SK-N-SH (cell line): ENCODE measurements at regions not wholly inside any gene's neighbourhood (a gene's known extent, or its start where the extent isn't known, plus 50 kb on each side); places are given as distances from the start of the nearest gene placed in this dataset.
A peak's percentile ranks its signal among the peaks of the same experiment; 100 is the strongest.

Source experiments
- CTCF ChIA-PET: fragments of 300-600, 350-600 bp; formaldehyde crosslinking; extraction: SDS; loops from one replicate; lab custom pipeline; 2021; lab: Yijun Ruan, JAX
- POLR2A ChIA-PET: fragments of 350-600 bp; sonication (Branson Sonifier 250); formaldehyde crosslinking; extraction: SDS; loops from one replicate; lab custom pipeline; 2020; ENCODE audit warnings: antibody characterized with exemption, inconsistent platforms; lab: Yijun Ruan, JAX
- DNase-seq: peaks from one replicate; pipeline ENCODE4 v3.0.0; 2012
- H2AFZ ChIP-seq: fragments of 200-600 bp; sonication (generic); 2 replicates; pipeline ENCODE4 v1.8.1; 2016; ENCODE audit warnings: antibody characterized with exemption, mild to moderate bottlenecking, low read depth
- H3F3A ChIP-seq: fragments of 200-600 bp; sonication (generic); replicated peaks from 2 replicates; pipeline ENCODE3; 2016; ENCODE audit warnings: antibody characterized with exemption, mild to moderate bottlenecking; ENCODE audit not compliant: insufficient read depth
- H3K27ac ChIP-seq, 2 experiments: fragments of 200-500 bp in 1 of 2; fragments of 200-600 bp in 1 of 2; sonication (Bioruptor generic) in 1 of 2; sonication (generic), shearing (Covaris generic) in 1 of 2; 2 replicates each; pipeline versions ENCODE4 v1.5.1 to v1.6.1; 2014 to 2016; ENCODE audit warnings: low read depth in 2 of 2, inconsistent platforms in 1 of 2, low read length in 1 of 2, mild to moderate bottlenecking in 1 of 2, mixed read lengths in 1 of 2
- H3K27me3 ChIP-seq: fragments of 200-600 bp; sonication (generic), shearing (Covaris generic); 2 replicates; pipeline ENCODE4 v1.6.1; 2016; ENCODE audit warnings: mixed run types; ENCODE audit not compliant: insufficient read depth
- H3K36me3 ChIP-seq, 2 experiments: fragments of 200-500 bp in 1 of 2; fragments of 200-600 bp in 1 of 2; sonication (Bioruptor generic) in 1 of 2; sonication (generic) in 1 of 2; replicated peaks in 1 of 2; 2 replicates each; pipeline versions ENCODE3 to v1.5.1; 2014 to 2016; ENCODE audit warnings: low read length in 1 of 2, mild to moderate bottlenecking in 1 of 2; ENCODE audit not compliant: insufficient read depth in 2 of 2, control insufficient read depth in 1 of 2
- H3K4me1 ChIP-seq, 2 experiments: fragments of 200-500 bp in 1 of 2; fragments of 200-600 bp in 1 of 2; sonication (Bioruptor generic) in 1 of 2; sonication (generic), shearing (Covaris generic) in 1 of 2; 2 replicates each; pipeline versions ENCODE4 v1.5.1 to v1.6.1; 2014 to 2016; ENCODE audit warnings: low read depth in 1 of 2, low read length in 1 of 2, mixed run types in 1 of 2; ENCODE audit not compliant: insufficient read depth in 2 of 2, control insufficient read depth in 1 of 2
- H3K4me2 ChIP-seq: fragments of 200-600 bp; sonication (generic), shearing (Covaris generic); 2 replicates; pipeline ENCODE4 v1.6.1; 2017; ENCODE audit warnings: mixed run types
- H3K4me3 ChIP-seq, 2 experiments: fragments of 200-500 bp in 1 of 2; fragments of 200-600 bp in 1 of 2; sonication (Bioruptor generic) in 1 of 2; sonication (generic), shearing (Covaris generic) in 1 of 2; 2 replicates each; pipeline versions ENCODE4 v1.5.1 to v1.8.1; 2014 to 2016; ENCODE audit warnings: low read depth in 2 of 2, inconsistent platforms in 1 of 2, low read length in 1 of 2, mild to moderate bottlenecking in 1 of 2, mixed read lengths in 1 of 2, moderate library complexity in 1 of 2
- H3K79me2 ChIP-seq: fragments of 200-600 bp; sonication (generic); 2 replicates; pipeline ENCODE4 v1.8.1; 2017; ENCODE audit warnings: mild to moderate bottlenecking; ENCODE audit not compliant: insufficient read depth
- H3K9ac ChIP-seq: fragments of 200-600 bp; sonication (generic); 2 replicates; pipeline ENCODE4 v1.6.1; 2017; ENCODE audit warnings: mixed run types
- H3K9me2 ChIP-seq: fragments of 200-600 bp; sonication (generic); 2 replicates; pipeline ENCODE4 v1.6.1; 2017; ENCODE audit warnings: mixed run types
- H3K9me3 ChIP-seq: fragments of 200-600 bp; sonication (generic); 2 replicates; pipeline ENCODE4 v1.6.1; 2017; ENCODE audit warnings: mixed run types, mild to moderate bottlenecking, moderate library complexity
- H4K20me1 ChIP-seq: fragments of 200-600 bp; sonication (generic); 2 replicates; pipeline ENCODE4 v1.6.1; 2017; ENCODE audit warnings: mild to moderate bottlenecking, mixed run types; ENCODE audit not compliant: insufficient read depth
- CHD2 ChIP-seq: fragments of 150-350 bp; IDR thresholded peaks from 2 replicates; pipeline ENCODE4 v1.6.1; 2018; ENCODE audit warnings: low read length; ENCODE audit not compliant: partially characterized antibody
- ELF1 ChIP-seq: IDR thresholded peaks from 2 replicates; pipeline ENCODE4 v1.4.0; 2012
- JUND ChIP-seq: IDR thresholded peaks from 2 replicates; pipeline ENCODE4 v1.4.0; 2012
- MEF2A ChIP-seq: IDR thresholded peaks from 2 replicates; pipeline ENCODE4 v1.4.0; 2012; ENCODE audit warnings: low read depth, borderline replicate concordance
- NFIC ChIP-seq: IDR thresholded peaks from 2 replicates; pipeline ENCODE4 v1.4.0; 2012; ENCODE audit warnings: borderline replicate concordance
- NRF1 ChIP-seq: IDR thresholded peaks from 2 replicates; pipeline ENCODE4 v1.6.1; 2012; ENCODE audit warnings: low read depth, mild to moderate bottlenecking, low read length
- POLR2AphosphoS5 ChIP-seq: IDR thresholded peaks from 2 replicates; pipeline ENCODE4 v1.6.1; 2012; ENCODE audit warnings: low read depth, low read length
- RAD21 ChIP-seq: IDR thresholded peaks from 2 replicates; pipeline ENCODE4 v1.6.1; 2012; ENCODE audit warnings: mild to moderate bottlenecking, low read length
- RXRA ChIP-seq: IDR thresholded peaks from 2 replicates; pipeline ENCODE4 v1.4.0; 2012; ENCODE audit warnings: low read depth, mild to moderate bottlenecking, borderline replicate concordance
- SIN3A ChIP-seq: IDR thresholded peaks from 2 replicates; pipeline ENCODE4 v1.6.1; 2012; ENCODE audit warnings: low read depth, mild to moderate bottlenecking, low read length, moderate library complexity, borderline replicate concordance
- SMC3 ChIP-seq: IDR thresholded peaks from 2 replicates; pipeline ENCODE4 v1.6.1; 2012; ENCODE audit warnings: low read depth, low read length, improper control_type of control experiment
- TCF12 ChIP-seq: IDR thresholded peaks from 2 replicates; pipeline ENCODE4 v1.4.0; 2012
- WGBS: methylation state at CpG from one replicate; pipeline ENCODE4 v1.1.6; 2017; ENCODE audit warnings: low lambda C conversion rate; 5-methylcytosine and 5-hydroxymethylcytosine counted together
- TF ChIP-seq, protein P1 (sequence below): fragments of 200-600 bp; sonication (generic); IDR thresholded peaks from 2 replicates; pipeline ENCODE4 v1.6.1; 2017; ENCODE audit warnings: antibody characterized with exemption, mild to moderate bottlenecking, moderate library complexity
- TF ChIP-seq, protein P2 (sequence below): fragments of 150-350 bp; IDR thresholded peaks from 2 replicates; pipeline ENCODE4 v1.6.1; 2016; ENCODE audit warnings: mild to moderate bottlenecking, low read depth, low read length

DNA sequence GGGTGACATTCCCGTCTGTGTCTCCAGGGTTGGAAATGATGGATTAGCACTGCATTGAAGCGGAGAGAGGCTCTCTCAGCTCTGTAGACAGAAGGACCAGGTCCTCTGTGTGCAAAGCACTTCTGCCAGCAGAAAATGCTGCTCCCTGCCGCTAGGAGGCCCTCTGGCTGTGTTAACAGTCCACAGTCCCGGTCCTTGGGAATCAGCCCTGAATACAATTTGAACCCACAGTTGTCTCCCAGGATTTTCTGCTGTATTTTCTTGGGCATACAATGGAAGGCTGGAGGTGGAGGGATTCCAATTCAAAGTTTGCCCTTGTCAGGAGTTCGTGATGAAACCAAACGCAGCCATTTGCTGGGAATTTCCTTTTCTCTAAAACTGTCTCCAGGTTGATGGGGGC, 205.2 kb downstream of the GLRX3 start:
- no peak overlapping the region for H3K9ac ChIP-seq
- no peak overlapping the region for H3K4me3 ChIP-seq
- no peak overlapping the region for H3K4me2 ChIP-seq
- no peaks in the 10 kb centered on the region for H3K27me3 ChIP-seq
- H3K9me2 ChIP-seq = no peaks in the 10 kb centered on the region
- H3K4me1 ChIP-seq = no peaks in the 10 kb centered on the region
- H3K79me2 ChIP-seq = no peaks in the 10 kb centered on the region
- ChIA-PET POLR2A (no interaction called here), CTCF (interaction anchor here (0.6 to 2.2 kb wide), 12 partner anchors 9 to 113 kb away, joined by 3 to 13 read pairs (median 3); no protein-coding TSS in a partner anchor)
- WGBS = 11% methylated on average over 6 of the region's 6 CpGs
- no peaks in the 10 kb centered on the region for H4K20me1 ChIP-seq
- no peaks in the 10 kb centered on the region for H3K36me3 ChIP-seq
- H3K27ac ChIP-seq = no peak overlapping the region
- DNase-seq = peak; percentile 74
- H3F3A ChIP-seq = no peaks in the 10 kb centered on the region
- no peak overlapping the region for H2AFZ ChIP-seq
- peak; percentile 74 for TF ChIP-seq RAD21
- TF ChIP-seq, protein P1, sequence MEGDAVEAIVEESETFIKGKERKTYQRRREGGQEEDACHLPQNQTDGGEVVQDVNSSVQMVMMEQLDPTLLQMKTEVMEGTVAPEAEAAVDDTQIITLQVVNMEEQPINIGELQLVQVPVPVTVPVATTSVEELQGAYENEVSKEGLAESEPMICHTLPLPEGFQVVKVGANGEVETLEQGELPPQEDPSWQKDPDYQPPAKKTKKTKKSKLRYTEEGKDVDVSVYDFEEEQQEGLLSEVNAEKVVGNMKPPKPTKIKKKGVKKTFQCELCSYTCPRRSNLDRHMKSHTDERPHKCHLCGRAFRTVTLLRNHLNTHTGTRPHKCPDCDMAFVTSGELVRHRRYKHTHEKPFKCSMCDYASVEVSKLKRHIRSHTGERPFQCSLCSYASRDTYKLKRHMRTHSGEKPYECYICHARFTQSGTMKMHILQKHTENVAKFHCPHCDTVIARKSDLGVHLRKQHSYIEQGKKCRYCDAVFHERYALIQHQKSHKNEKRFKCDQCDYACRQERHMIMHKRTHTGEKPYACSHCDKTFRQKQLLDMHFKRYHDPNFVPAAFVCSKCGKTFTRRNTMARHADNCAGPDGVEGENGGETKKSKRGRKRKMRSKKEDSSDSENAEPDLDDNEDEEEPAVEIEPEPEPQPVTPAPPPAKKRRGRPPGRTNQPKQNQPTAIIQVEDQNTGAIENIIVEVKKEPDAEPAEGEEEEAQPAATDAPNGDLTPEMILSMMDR = no peak
- TF ChIP-seq SMC3 = peak; percentile 36; the same call in 1 of the 2 replicates
- no peaks in the 10 kb centered on the region for H3K9me3 ChIP-seq

DNA sequence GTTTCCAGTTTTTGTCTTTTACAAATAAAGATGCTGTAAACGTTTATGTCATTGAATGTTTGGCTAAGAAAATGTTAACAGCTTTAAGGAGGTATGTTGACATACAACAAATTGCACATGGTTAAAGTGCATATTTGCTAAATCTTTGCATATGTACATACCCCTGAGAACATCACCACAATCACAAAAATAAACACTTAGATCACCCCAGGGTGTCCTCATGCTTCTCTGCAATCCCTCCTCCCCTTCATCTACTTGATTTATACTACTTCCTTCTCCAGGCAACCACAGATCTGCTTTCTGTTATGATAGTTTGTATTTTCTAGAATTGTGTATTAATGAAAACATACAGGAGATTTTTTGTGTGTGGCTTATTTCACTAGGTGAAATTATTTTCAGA, 209.5 kb downstream of the GLRX3 start:
- peaks cover 3% of the 10 kb centered on the region; the same call in 1 of the 2 replicates for H3K9me3 ChIP-seq
- DNase-seq = no peak
- no peaks in the 10 kb centered on the region for H3K4me1 ChIP-seq
- H3K4me3 ChIP-seq = no peak overlapping the region
- H3K9ac ChIP-seq = no peak overlapping the region
- H3K36me3 ChIP-seq = no peaks in the 10 kb centered on the region
- H3K4me2 ChIP-seq = no peak overlapping the region
- H4K20me1 ChIP-seq = no peaks in the 10 kb centered on the region
- POLR2A ChIA-PET = no interaction called here
- CTCF ChIA-PET = no interaction called here
- 0% methylated on average over 1 of the region's 1 CpG for WGBS
- H3K27me3 ChIP-seq = no peaks in the 10 kb centered on the region
- no peaks in the 10 kb centered on the region for H3F3A ChIP-seq
- TF ChIP-seq, protein P2, sequence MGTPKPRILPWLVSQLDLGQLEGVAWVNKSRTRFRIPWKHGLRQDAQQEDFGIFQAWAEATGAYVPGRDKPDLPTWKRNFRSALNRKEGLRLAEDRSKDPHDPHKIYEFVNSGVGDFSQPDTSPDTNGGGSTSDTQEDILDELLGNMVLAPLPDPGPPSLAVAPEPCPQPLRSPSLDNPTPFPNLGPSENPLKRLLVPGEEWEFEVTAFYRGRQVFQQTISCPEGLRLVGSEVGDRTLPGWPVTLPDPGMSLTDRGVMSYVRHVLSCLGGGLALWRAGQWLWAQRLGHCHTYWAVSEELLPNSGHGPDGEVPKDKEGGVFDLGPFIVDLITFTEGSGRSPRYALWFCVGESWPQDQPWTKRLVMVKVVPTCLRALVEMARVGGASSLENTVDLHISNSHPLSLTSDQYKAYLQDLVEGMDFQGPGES = no peak
- TF ChIP-seq CHD2 = no peak
- no peak for TF ChIP-seq JUND
- no peak for TF ChIP-seq NFIC
- TF ChIP-seq ELF1 = no peak
- TF ChIP-seq NRF1 = no peak
- TF ChIP-seq RXRA = no peak
- TF ChIP-seq POLR2AphosphoS5 = no peak
- TF ChIP-seq TCF12 = no peak
- no peak for TF ChIP-seq SIN3A
- no peak for TF ChIP-seq MEF2A
- H3K79me2 ChIP-seq = no peaks in the 10 kb centered on the region
- no peak overlapping the region for H2AFZ ChIP-seq
- no peak overlapping the region for H3K27ac ChIP-seq
- H3K9me2 ChIP-seq = no peaks in the 10 kb centered on the region
